OCI-LY7 (cell line): ENCODE measurements at regions not wholly inside any gene's neighbourhood (a gene's known extent, or its start where the extent isn't known, plus 50 kb on each side); places are given as distances from the start of the nearest gene placed in this dataset.

ENCODE experiments used
- BruUV-seq: library from RNA; stranded (reverse); fragments of 400-500 nt; replicated peaks from 2 replicates; lab custom pipeline; 2021; lab: Mats Ljungman, UMichigan
- CTCF ChIA-PET: fragments of 300-600 bp; sonication (Branson Sonifier 250); formaldehyde crosslinking; loops from one replicate; lab custom pipeline; 2022; ENCODE audit warnings: antibody characterized with exemption; ENCODE audit not compliant: unreplicated experiment; lab: Charles Lee
- POLR2A ChIA-PET: fragments of 300-600 bp; sonication (Branson Sonifier 250); formaldehyde crosslinking; loops from one replicate; lab custom pipeline; 2022; ENCODE audit warnings: antibody characterized with exemption; lab: Charles Lee
- DNase-seq: peaks from one replicate; pipeline ENCODE4 v3.0.0-alpha.2; 2015; ENCODE audit warnings: low spot score
- H2AFZ ChIP-seq: fragments of 200-600 bp; sonication (generic), shearing (Covaris generic); 2 replicates; pipeline ENCODE4 v1.6.1; 2014; ENCODE audit warnings: mild to moderate bottlenecking, antibody characterized with exemption, low read length, moderate library complexity
- H3K27ac ChIP-seq: fragments of 200-600 bp; sonication (generic); 2 replicates; pipeline ENCODE4 v1.5.1; 2014; ENCODE audit warnings: mixed run types, low read depth, mild to moderate bottlenecking, moderate library complexity, low read length, inconsistent platforms; ENCODE audit not compliant: poor library complexity, severe bottlenecking
- H3K36me3 ChIP-seq: fragments of 200-600 bp; sonication (generic); 2 replicates; pipeline ENCODE4 v1.6.1; 2014; ENCODE audit warnings: mild to moderate bottlenecking, antibody characterized with exemption, low read length, moderate library complexity, mixed read lengths; ENCODE audit not compliant: insufficient read depth
- H3K4me1 ChIP-seq: fragments of 200-600 bp; sonication (generic); 2 replicates; pipeline ENCODE4 v1.5.1; 2014; ENCODE audit warnings: mild to moderate bottlenecking, low read length; ENCODE audit not compliant: insufficient read depth, poor library complexity, severe bottlenecking
- H3K4me2 ChIP-seq: fragments of 200-600 bp; sonication (generic); 2 replicates; pipeline ENCODE4 v1.6.1; 2014; ENCODE audit warnings: mild to moderate bottlenecking, low read length
- H3K4me3 ChIP-seq: fragments of 200-600 bp; sonication (generic); 2 replicates; pipeline ENCODE4 v1.5.1; 2014; ENCODE audit warnings: mild to moderate bottlenecking, low read depth, low read length; ENCODE audit not compliant: poor library complexity, severe bottlenecking
- H3K79me2 ChIP-seq: fragments of 200-600 bp; sonication (generic); 2 replicates; pipeline ENCODE4 v1.6.1; 2016; ENCODE audit warnings: low read depth, mild to moderate bottlenecking, low read length, moderate library complexity, mixed read lengths; ENCODE audit not compliant: insufficient read depth
- H3K9me2 ChIP-seq: fragments of 200-600 bp; sonication (generic); 2 replicates; pipeline ENCODE4 v1.6.1; 2016; ENCODE audit warnings: mild to moderate bottlenecking, low read length, mixed read lengths; ENCODE audit not compliant: insufficient read depth
- H3K9me3 ChIP-seq: fragments of 200-600 bp; sonication (generic); 2 replicates; pipeline ENCODE4 v1.6.1; 2014; ENCODE audit warnings: mild to moderate bottlenecking, mixed run types, low read length, mixed read lengths
- H4K20me1 ChIP-seq: fragments of 200-600 bp; sonication (generic); 2 replicates; pipeline ENCODE4 v1.6.1; 2014; ENCODE audit warnings: mild to moderate bottlenecking, antibody characterized with exemption, low read length, moderate library complexity, mixed read lengths; ENCODE audit not compliant: insufficient read depth
- EZH2phosphoT487 ChIP-seq: fragments of 200-600 bp; sonication (generic); IDR thresholded peaks from 2 replicates; pipeline ENCODE4 v1.6.1; 2018; ENCODE audit warnings: low read depth, borderline replicate concordance, mild to moderate bottlenecking, mixed run types, antibody characterized with exemption, low read length, moderate library complexity, mixed read lengths
- intact Hi-C: fragments of 100-400 bp; cut with micrococcal nuclease; formaldehyde crosslinking; loops from one replicate; pipeline ENCODE4 v1.10.0; 2022; ENCODE audit not compliant: unreplicated experiment
- TF ChIP-seq, protein P1 (sequence below): fragments of 200-600 bp; sonication (generic); conservative IDR thresholded peaks from 2 replicates; pipeline ENCODE4 v1.5.1; 2014; ENCODE audit warnings: mild to moderate bottlenecking, antibody characterized with exemption, low read length, moderate library complexity, mixed read lengths

DNA sequence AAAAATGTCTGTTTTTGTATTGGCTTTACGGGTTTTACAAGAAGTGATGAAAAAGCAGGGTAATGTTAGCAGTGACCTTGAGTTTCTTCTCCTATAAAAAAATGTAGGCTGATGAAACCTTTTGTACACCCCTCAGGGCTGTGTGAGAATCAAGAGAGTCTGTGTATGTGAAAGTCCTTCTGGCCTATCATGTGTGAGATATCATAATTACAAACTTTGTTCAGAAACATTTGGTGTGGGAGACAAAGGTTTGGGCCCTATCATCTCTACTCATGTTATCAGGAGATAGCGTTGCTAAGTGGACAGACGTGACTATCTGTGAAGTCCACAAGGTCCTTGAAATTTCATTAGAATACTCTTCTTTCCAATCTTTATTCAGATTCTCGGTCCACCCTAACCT is 170.6 kb upstream of the HAND2 start:
- Histone ChIP-seq H3K4me3 (no peak overlapping the region), H3K36me3 (no peaks in the 10 kb centered on the region), H3K27ac (no peak overlapping the region), H3K79me2 (no peaks in the 10 kb centered on the region), H3K9me2 (no peaks in the 10 kb centered on the region), H3K9me3 (no peaks in the 10 kb centered on the region), H3K4me1 (no peaks in the 10 kb centered on the region), H2AFZ (no peak overlapping the region), H4K20me1 (no peaks in the 10 kb centered on the region), H3K4me2 (no peak overlapping the region)
- BruUV-seq = no TSS peak
- ChIA-PET POLR2A (interaction anchor here (0.6 kb wide), 1 partner anchor 95 kb away, joined by 4 read pairs; no protein-coding TSS in a partner anchor), CTCF (no interaction called here)
- intact Hi-C loops = no loop called here
- DNase-seq = no peak
- TF ChIP-seq, protein P1, sequence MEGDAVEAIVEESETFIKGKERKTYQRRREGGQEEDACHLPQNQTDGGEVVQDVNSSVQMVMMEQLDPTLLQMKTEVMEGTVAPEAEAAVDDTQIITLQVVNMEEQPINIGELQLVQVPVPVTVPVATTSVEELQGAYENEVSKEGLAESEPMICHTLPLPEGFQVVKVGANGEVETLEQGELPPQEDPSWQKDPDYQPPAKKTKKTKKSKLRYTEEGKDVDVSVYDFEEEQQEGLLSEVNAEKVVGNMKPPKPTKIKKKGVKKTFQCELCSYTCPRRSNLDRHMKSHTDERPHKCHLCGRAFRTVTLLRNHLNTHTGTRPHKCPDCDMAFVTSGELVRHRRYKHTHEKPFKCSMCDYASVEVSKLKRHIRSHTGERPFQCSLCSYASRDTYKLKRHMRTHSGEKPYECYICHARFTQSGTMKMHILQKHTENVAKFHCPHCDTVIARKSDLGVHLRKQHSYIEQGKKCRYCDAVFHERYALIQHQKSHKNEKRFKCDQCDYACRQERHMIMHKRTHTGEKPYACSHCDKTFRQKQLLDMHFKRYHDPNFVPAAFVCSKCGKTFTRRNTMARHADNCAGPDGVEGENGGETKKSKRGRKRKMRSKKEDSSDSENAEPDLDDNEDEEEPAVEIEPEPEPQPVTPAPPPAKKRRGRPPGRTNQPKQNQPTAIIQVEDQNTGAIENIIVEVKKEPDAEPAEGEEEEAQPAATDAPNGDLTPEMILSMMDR = no peak
- no peak for TF ChIP-seq EZH2phosphoT487

DNA sequence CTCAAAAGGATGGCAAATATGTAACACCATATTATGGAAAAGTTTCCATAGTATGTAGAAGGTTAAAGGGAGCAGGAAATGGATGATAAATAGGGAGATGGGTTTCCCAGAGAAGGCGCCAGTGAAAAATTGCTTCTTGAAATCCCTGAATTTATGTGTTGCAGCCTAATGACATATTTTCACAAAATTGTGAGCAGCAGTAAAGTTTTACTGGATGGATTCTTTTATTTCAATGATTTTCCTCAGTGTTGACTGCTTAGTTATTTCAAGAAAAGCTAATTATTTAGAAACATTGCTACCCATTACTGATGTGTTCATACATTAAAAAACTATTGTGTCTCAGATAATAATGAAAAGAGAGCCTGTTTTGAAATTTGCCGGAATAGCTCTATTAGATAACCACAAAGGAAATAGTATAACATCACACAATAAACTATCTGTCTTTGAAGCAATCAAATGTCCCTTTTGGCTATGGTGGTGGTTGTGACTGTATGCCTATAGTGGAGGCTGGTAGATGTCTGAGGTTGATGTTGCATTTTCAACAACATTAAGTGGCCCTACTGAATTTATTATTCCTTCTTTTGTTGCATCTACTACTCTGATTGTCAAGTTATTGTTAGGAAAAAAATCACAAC is 169.9 kb upstream of the HAND2 start:
- TF ChIP-seq EZH2phosphoT487 = no peak
- TF ChIP-seq, protein P1 = no peak
- intact Hi-C loops = no loop called here
- no peaks in the 10 kb centered on the region for H3K4me1 ChIP-seq
- H3K36me3 ChIP-seq = no peaks in the 10 kb centered on the region
- H3K4me3 ChIP-seq = no peak overlapping the region
- H4K20me1 ChIP-seq = no peaks in the 10 kb centered on the region
- no peaks in the 10 kb centered on the region for H3K9me3 ChIP-seq
- no peaks in the 10 kb centered on the region for H3K9me2 ChIP-seq
- POLR2A ChIA-PET = no interaction called here
- no peak overlapping the region for H3K27ac ChIP-seq
- H3K4me2 ChIP-seq = no peak overlapping the region
- CTCF ChIA-PET = no interaction called here
- H3K79me2 ChIP-seq = no peaks in the 10 kb centered on the region
- no peak for DNase-seq
- no TSS peak for BruUV-seq
- H2AFZ ChIP-seq = no peak overlapping the region

DNA sequence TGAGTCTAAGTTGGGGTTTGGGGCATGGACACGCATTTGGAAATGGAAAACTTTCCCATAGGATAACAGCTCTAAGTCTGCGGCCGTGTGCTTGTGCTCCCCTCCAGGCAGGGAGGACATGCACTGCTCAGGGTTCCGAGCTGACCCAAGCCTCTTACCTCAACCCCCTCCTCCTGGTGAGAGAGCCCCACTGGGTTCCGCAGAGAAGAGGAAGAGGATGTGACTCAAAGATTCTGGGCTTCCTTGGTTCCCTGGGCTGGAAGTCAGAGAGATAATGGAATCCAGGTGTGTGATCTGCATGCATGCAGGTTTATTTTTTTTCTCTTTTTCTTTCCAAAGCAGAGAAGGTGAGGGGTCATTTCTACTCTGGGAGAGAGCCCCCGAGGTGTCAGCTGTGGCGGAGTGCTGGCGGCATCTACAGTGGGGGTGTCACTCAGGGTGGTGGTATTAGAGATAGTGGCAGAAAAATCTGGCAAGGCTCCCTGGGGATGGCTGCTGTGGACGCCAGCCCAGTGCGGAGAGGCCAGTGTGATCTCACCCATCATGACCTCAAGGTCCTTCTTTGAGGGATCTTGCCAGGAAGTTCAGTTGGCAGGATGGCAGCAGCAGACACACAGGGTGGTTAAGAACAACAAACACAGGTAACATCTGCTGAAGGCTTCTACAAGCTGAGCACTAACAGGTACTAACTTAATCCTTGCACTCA is 168.7 kb upstream of the HAND2 start:
- no peak overlapping the region for H3K27ac ChIP-seq
- intact Hi-C loops = no loop called here
- no peak overlapping the region for H3K4me2 ChIP-seq
- no peaks in the 10 kb centered on the region for H3K4me1 ChIP-seq
- no peaks in the 10 kb centered on the region for H3K9me3 ChIP-seq
- TF ChIP-seq EZH2phosphoT487 = no peak
- TF ChIP-seq, protein P1 = no peak
- no peaks in the 10 kb centered on the region for H3K36me3 ChIP-seq
- ChIA-PET POLR2A (no interaction called here), CTCF (no interaction called here)
- no peaks in the 10 kb centered on the region for H3K9me2 ChIP-seq
- no peak for DNase-seq
- no peak overlapping the region for H2AFZ ChIP-seq
- H3K4me3 ChIP-seq = no peak overlapping the region
- H4K20me1 ChIP-seq = no peaks in the 10 kb centered on the region
- BruUV-seq = no TSS peak
- H3K79me2 ChIP-seq = no peaks in the 10 kb centered on the region
